Stimulated activated CD4-positive, alpha-beta T cell treated with anti-CD3 and anti-CD28 coated beads, Interleukin-2, amount 100 ng/mL, for 24 hours (primary cell): ENCODE measurements at regions not wholly inside any gene's neighbourhood (a gene's known extent, or its start where the extent isn't known, plus 50 kb on each side); places are given as distances from the start of the nearest gene placed in this dataset.
"Not testable (repeated sequence)": the region's sequence is repeated elsewhere in the genome, so short reads cannot be mapped to it uniquely, and the experiment has no call there.

Source experiments
- DNase-seq, 2 donors: peaks; one replicate each; pipeline ENCODE4 v3.0.0-alpha.2; 2020

DNA sequence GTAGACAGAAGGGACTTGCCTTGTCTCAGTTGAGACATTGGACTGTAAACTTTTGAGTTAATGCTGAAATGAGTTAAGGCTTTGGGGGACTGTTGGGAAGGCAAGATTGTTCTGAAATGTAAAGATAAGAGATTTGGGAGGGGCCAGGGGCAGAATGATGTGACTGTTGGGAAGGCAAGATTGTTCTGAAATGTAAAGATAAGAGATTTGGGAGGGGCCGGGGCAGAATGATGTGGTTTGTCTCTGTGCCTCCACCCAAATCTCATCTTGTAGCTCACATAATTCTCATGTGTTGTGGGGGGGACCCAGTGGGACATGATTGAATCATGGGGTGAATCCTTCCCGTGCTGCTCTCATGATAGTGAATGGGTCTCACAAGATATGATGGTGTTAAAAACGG is 1217.1 kb downstream of the GALC start:
- DNase-seq = not testable (repeated sequence)

DNA sequence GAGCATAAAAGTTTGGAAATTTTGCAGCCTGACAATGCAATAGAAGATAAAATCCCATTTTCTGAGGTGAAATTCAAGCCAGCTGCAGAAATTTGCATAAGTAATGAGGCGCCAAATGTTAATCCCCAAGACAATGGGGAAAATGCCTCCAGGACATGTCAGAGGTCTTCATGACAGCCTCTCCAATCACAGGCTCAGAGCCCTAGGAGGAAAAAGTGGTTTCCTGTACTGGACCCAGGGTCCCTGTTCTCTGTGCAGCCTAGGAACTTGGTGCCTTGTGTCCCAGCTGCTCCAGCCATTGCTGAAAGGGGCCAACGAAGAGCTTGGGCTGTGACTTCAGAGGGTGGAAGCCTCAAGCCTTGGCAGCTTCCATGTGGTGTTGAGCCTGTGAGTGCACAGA is 1218.1 kb downstream of the GALC start:
- DNase-seq = no peak

DNA sequence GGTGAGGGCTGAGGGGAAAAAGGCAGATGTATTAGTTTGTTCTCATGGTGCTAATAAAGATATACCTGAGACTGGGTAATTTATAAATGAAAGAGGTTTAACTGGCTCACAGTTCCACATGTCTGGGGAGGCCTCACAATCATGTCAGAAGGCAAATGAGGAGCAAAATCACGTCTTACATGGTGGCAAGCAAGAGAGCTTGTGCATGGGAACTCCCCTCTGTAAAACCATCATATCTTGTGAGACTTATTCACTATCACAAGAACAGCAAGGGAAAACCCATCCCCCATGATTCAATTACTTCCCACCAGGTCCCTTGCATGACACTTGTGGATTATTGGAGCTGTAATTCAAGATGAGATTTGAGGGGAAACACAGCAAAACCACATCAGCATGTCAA is 1220.9 kb downstream of the GALC start:
- DNase-seq = no peak

DNA sequence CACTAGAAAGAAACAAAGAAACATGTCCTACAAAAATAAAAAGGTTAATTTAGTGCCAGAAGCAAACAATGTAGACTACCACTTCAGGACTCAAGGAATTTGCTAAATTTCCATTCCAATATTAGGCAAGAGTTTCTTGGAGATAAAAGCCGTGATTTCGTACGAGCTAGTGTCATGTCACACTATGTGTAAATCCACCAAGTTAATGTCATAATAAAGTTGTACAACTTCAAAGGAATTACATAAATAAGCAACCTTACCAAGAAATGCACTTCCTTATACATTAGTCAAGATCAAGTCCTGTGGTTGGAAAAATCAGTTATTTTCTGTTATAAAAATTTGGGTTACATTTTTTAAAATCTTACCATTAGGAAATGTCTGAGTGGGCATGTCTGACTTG is 1222.8 kb downstream of the GALC start:
- no peak for DNase-seq

DNA sequence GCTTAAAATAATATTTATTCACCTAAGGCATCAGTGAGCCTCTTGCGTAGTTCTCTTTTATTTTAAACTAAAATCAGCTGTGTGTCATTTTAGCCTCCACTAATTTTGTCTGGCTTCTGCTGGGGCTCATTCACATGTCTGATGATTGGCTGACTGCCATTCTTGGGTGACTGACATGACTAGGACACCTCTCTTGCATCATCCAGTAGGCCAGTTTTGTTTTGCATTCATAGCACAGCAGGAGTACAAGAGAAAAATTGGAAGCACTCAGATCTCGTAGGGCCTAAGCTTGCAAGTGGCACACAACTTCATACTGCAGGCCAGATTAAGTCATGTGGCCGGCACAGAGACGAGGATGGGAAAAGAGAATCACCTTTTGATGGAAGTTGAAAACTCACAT is 1226.5 kb downstream of the GALC start:
- DNase-seq = no peak

DNA sequence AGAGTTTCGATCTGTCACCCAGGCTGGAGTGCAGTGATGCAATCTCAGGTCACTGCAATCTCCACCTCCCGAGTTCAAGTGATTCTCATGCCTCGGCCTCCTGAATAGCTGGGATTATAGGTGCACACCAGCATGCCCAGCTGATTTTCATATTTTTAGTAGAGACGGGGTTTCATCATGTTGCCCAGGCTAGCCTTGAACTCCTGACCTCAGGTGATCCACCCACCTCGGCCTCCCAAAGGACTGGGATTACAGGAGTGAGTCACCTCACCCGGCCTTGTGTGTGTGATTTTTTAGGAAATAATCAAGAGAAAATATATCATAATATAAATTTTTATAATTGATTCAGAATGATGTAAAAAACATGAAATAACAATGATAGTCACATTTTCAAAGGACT is 1231.4 kb downstream of the GALC start:
- DNase-seq = no peak

DNA sequence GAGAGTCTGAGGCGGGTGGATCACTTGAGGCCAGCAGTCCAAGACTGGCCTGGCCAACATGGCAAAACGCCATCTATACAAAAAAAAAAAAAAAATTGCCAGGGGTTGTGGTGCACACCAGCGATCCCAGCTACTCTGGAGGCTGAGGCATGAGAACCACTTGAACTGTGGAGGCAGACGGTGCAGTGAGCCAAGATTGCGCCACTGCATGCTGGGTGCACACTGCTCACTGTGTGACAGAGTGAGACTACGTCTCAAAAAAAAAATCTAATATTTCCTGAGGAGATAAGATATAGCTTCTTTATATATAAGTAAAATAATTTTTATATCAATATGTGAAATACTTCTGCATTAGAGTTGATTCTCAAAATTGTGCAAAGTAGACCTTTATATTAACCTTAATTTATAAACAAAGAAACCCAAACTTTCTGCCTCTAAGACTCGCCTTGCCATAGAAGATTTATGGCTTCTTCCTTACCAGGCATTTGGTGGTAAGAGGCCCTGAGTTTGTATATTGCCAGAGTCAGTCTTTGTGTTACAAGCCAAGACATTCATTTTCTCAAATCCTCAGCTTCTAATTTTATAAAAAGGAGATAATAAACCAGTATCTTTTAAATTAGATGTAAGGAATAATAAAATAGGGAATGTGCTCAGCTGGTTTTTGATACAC is 1226.7 kb downstream of the FLRT2 start:
- no peak for DNase-seq

DNA sequence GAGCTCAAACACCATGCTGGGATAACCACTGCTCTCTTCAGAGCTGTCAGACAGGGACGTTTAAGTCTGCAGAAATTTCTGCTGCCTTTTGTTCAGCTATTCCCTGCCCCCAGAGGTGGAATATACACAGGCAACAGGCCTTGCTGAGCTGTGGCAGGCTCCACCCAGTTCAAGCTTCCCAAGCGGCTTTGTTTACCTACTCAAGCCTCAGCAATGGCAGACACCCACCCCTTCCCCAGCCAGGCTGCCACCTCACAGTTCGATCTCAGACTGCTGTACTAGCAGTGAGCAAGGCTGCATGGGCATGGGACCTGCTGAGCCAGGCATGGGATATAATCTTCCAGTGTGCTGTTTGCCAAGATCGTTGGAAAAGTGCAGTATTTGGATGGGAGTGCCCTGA is 1220.5 kb downstream of the FLRT2 start:
- not testable (repeated sequence) for DNase-seq

DNA sequence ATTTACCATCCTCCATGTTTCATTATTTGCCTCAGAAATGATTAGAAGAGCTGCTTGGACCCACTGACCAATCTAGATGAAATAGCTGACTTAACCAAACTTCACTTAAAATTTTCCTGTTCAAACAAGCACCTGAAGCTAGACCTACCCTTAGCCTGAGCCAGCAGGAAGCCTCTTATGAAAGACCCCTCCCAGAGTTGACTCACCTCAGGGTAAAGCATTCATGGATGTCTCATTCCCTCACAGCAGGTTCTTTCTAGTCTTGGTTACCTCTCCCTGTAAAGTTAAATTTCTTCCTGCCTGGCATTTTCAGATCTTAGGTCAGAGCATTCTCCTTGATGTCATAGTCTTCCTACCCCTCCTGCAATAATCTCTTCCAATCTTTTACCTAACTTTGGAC is 1209.8 kb downstream of the FLRT2 start:
- DNase-seq = no peak

DNA sequence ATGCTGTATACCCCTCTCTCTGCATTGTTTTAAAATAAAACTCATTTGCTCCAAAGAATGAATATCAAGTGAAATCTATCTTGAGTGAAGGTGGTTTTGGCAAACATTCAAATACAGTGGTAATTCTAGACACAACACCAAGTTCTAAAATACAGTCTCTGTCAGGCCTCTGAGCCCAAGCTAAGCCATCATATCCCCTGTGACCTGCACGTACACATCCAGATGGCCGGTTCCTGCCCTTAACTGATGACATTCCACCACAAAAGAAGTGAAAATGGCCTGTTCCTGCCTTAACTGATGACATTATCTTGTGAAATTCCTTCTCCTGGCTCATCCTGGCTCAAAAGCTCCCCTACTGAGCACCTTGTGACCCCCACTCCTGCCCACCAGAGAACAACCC is 1201.5 kb downstream of the FLRT2 start:
- DNase-seq = not testable (repeated sequence)

DNA sequence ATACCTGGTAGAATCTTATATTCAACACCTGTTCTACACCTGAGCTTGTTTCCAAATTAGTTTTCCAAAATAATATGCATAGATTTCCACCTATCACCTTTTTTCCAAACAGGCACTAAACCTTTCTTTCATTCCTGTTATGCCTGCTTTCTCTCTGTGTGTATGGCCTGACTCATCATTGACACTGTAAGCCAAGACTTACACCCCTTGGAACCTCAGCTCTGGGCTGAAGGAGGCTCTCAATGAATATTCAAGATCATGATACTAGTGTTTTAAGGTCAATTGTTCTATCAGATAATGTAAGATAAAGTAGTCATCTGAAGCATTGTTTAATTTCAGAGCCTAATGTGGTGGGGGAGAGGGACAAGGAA is 1193.3 kb downstream of the FLRT2 start:
- no peak for DNase-seq

DNA sequence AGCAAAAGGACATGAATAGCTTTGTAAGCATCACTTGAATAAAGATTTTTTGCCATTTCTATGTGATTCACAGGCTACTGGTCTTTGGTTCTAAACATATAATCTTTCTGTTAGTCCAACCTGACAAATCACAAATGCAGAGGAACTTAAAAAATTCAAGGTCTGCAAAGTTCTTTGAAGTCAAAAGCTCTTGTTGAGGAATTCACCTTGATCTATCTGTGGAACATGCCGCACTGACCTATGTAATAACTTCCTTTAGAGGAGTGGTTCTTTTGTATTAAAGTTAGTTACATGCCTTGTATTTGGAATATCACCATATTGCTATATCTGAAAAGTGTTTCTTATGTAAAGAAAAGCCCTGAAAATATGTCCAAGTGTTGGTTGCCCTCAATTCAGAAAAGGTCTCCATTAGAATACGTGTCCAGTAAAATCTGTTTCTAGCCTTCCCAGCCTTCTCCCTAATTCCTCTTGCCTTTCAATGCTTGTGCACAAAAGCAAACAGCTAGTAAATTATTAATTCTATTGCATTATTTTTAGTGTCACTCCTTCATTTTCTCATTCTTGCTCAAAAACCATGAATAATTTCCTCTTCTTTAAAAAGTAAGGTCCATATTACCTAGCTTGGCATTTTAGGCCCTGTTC is 1192.8 kb downstream of the FLRT2 start:
- no peak for DNase-seq

DNA sequence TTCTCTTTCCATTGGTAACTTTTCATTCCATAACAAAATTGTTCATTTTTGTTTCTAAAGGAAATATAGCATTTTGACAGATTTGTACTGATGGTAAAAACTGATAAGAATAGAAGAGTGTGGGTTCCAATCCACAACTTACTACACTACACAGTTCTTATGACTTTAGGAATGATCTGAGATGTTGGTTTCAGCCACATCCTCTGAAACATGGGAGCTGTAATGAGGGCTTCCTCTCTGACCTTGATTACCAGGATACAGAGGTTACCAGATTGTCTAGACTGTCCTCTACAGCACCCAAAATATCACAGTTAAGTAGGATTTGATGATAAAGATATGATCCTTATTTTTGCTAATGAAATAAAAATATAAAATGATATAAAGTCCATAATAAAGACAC is 1184.6 kb downstream of the FLRT2 start:
- no peak for DNase-seq

DNA sequence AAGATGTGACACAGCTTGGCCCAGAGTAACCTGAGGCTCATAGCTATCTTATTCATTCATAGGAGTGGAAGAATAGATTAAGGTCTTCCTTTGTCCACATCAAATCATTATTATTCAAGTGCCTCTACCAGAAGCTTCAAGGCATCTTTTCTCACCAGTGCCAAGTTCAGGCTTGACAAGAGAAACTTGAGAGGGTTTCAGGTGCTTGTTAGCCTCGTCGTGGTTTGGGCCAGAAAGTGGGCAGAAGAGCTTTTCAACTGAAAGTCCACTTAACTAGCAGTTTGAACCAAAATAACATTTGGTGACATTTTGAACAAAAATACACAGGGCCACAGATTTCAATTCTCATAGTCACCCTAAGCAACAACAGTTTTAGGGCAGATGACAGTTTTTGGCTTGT is 1184.2 kb downstream of the FLRT2 start:
- DNase-seq = no peak

DNA sequence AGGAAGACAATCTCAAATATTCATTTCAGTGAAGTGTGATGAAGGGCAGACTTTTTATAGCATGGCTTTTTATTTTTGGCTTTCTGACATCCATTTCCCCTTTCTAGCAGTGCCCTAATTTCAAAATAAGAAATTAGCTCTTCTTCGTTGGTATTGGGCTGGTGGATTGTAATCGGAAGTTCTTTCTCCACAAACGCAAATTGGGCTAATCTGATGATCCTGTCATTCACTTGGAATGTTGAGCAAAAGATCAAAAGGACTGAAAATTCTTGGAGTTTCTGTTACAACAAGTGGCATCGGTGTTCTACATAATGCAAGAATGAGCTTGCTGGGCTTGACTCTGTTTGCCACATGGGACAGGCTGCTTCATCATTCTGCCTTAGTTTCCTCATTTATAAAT is 1182.8 kb downstream of the FLRT2 start:
- no peak for DNase-seq

DNA sequence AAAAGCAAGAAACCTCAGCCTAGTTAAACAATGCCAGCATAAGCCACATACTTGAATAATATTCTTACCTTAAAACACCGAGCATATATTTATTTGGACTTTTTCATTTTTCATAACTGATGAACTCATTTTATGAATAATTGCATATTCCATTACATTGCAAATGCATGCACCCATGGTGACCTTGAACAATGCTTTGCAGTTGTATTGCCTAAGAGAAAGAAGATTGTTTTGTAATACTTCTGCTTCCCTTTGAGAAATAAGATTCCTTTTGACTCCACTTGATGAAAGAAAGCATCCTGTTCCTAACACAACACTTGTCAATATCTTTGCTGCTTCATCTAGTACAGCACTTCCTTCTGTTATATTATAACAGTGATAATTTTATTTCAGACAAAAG is 1182.2 kb downstream of the FLRT2 start:
- DNase-seq = no peak

DNA sequence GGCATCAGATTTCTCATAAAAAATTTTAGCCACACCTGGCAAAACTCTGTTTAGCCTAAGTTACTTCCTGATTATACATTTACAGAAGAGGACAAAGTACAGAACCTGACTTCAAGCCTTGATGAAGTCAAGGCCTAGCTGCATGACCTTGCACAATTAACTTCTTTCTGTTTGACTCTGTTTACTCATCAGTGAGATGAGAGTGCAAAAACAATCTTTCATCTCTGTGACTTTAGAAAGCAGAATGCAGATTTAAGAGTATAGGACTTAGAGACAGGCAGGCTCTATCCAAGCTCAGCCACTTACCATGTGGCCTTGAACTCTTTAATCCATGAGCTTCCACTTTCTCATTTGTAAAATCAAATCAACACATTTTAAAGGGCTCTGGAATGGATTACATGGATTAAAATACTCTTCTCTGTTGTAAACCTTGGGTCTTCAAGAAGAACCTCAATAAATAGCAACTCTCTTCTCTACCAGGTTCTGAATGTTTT is 1178.9 kb downstream of the FLRT2 start:
- DNase-seq = no peak

DNA sequence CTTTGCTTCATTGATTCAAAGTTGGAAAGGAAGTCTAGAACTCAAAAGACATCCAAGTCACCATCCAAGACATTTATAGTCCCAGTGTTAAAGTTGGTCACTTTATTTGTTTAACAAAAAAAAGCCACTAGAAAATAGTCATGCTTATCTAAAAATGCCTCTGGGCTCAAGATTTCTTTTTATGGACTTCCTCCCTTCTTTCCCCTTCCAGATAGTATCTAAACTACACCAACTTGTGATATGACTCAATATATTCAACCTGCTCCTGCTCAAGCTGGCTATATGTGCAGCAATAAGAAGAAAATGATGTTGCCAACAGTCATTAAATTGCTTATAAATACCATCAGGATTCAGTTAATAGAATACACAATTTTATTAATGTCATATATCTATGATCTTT is 1177.1 kb downstream of the FLRT2 start:
- DNase-seq = no peak

DNA sequence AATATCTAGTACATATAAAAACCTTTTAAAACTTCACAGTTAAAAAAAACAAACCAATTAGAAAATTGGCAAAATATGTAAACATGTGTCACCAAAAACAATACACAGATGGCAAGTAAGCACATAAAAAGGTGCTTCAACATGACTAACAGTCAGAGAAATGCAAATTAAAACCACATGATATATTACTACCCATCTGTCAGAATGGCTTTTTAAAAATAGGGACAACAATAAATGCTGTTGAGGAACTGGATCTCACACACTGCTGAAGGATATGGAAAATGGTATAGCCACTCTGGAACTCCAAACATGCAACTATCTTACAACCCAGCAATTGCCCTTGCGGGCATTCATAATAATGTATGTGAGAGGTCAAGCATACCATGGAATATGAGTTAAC is 1153.6 kb downstream of the FLRT2 start:
- no peak for DNase-seq

DNA sequence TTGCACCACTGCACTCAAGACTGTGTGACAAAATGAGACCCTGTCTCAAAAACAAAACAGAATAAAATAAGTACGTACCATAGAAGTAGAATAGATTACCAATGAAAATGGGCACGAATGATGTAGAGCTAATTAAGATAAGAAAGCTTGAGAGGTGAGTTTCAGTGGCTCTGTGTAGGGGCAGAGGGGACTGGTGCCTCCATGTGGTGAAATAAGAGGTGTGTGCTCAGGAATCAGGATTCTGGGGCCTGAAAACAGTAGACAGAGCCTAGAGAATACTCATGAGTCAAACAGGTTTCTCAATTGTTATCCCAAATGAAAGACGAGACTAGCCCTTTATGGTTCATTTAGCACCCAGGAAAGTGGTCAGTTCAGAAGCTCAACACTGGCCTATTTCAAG is 1145.1 kb downstream of the FLRT2 start:
- no peak for DNase-seq

DNA sequence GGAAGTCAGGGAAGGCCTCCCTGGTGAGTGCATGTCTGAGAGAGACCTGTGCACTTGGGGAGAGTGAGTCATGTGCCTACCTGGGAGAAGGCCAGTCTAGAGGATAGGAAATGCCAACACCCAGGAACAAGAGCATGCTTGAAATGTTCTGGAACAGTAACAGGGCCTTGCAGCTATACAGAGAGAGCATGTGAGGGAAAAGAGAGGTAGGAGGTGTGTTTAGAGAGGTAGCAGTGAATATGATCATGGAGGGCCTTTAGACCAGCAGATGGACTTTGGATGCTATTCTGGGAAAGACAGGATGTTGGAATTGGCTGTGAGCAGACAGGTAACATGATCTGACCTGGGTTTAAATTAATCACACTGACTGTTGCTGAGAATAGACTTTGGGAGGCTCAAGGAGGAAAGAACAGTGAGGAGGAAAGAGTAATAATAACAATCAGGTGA is 1143.6 kb downstream of the FLRT2 start:
- DNase-seq = no peak

DNA sequence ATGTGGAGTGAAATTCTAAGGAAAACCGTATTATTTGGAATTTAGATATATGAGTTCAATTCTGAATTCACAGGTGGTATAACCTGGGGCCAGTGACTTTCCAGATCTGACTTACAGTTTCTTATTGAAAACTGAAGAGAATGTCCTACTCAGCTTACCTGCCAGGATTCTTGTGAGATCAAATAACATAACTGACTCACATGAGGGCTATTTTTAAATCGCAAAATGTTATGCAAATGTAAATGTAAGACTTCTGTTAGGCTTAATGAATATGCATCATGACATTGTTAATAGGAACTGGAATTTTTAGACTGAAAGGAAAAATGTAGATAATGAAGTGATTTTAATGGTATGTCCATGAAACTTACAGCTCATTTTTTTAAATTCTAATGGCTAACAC is 1142.1 kb downstream of the FLRT2 start:
- DNase-seq = no peak

DNA sequence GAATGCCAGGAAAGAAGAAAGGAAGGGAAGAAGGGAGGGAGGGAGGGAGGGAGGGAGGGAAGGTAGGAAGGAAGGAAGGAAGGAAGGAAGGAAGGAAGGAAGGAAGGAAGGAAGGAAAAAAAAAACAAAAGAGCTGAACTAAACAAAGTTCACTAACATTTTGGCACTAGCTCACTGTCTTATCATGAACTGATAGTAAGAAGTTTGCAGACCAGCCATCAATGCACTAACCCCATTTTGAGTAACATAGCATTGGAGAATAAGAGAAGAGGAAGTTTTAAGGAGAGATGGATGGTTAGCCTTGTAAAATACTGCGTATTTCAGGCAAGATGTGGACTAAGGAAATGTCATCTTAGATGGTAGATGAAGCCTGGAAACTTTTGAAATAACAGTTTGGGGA is 1136.0 kb downstream of the FLRT2 start:
- no peak for DNase-seq

DNA sequence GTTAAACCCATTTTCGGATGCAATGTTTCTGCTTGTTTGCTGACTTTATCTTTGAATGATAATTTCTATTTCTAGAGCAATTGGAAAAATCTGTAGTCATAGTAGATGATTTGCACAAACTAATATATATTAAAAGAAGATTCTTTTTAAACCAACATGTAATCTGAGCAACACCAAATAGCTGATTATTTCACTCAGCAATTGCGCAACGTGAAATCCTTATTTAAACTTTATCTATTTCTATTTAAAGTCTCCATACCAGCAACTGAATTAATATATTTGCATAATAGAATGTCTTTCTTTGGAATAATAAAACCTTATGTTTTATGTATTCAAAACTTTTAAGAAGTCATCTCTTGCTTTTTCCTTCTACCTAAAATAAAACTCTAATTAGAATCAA is 1132.4 kb downstream of the FLRT2 start:
- no peak for DNase-seq
